NCI-H748 (cell line): ENCODE measurements at regions not wholly inside any gene's neighbourhood (a gene's known extent, or its start where the extent isn't known, plus 50 kb on each side); places are given as distances from the start of the nearest gene placed in this dataset.

Experiments used
- DNase-seq: peaks from one replicate; lab custom pipeline; 2025; ENCODE audit not compliant: unreplicated experiment; lab: John Stamatoyannopoulos, UW

DNA sequence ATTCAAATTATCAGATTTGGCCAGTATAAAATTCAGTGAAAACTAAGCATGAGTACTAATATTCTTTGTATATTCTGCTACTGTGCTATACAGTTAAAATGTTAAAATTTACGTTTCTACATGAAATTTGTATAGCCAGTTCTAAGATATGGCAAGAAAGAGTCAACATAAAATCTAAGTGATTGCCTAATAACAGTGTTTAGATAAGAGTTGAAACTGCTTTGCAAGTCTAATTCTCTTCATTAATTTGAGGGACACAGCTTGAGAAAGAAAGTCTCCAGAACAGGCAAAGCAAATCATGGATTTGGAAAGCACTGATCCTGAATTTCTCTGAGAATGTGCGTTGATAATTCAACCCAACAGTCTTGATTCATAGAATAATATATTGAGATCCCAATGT lies 630.9 kb upstream of the USP24 start:
- DNase-seq: no peak

DNA sequence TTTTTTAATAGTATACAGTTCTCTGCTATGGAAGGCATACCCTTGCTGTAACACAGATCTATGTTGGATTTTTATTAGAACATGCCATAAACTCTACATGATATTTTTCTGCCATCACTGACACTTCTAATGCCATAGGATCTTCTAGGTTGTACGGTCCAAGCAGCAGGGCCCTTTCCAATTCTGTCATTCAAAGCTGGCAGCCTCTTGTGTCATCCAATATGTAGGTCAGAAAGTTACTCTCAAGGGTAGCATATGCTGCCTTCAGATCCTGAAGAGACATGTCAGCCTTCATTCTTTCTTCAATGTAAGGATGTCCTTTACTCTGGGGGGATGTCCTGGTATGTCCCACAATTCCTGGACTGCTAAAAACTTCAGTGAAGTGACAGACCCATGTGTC lies 629.2 kb upstream of the USP24 start:
- no peak for DNase-seq

DNA sequence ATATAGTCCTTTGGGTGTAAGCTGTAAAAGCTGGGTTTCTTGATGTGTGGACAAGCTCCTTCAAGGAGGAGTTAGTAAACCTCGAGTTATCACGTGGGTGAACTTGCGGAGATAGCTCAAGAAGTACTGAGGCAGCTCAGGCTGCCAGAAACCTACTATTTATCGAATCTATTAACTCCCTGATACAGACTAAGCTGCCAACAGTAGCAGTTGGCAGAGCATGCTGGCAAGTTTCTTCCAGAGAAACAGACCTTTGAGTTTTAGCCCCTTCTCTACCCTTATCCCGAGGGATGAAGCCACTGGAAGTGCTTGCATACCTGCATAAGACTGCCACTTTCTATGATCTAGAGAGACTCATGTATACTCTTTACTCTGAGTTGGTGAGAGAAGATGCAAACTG lies 624.5 kb upstream of the USP24 start:
- DNase-seq: no peak

DNA sequence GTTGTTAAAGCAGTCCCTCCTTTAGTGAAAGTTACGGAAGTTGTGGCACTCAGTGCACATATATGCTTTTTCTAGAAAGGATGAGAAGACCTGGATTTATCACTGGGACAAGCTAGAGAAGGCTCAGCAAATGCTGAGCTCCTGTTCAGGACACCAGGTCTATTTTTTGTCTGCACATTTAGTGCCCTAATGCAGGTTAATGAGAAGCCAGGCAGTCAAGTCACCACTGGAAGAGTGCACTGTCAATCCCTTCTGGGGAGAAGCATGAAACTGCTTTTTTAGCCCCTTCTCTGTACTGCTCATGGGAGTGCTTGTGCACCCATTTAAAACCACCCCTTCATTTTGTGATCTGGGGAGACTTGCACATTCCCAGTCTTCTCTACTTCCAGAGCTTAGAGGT lies 624.1 kb upstream of the USP24 start:
- no peak for DNase-seq

DNA sequence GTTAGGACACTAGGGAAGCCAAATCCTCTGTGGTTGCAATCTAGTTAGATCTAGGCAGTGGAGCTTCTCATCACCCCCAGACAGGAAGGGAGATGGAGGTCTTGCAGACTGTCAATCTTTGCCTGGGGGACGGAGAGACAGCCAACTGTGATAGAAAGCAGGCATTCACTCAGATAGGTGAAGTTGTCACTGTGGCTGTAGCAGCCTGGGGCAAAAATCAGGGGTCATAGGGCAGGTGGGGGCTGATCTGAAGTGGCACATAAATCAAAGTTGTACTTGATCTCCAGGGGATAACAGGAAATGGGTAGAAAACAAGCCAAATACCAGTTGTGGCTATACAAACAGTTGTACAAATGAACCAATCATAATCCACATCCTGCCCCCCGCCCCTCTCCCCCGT lies 620.9 kb upstream of the USP24 start:
- peak; percentile 75 for DNase-seq

DNA sequence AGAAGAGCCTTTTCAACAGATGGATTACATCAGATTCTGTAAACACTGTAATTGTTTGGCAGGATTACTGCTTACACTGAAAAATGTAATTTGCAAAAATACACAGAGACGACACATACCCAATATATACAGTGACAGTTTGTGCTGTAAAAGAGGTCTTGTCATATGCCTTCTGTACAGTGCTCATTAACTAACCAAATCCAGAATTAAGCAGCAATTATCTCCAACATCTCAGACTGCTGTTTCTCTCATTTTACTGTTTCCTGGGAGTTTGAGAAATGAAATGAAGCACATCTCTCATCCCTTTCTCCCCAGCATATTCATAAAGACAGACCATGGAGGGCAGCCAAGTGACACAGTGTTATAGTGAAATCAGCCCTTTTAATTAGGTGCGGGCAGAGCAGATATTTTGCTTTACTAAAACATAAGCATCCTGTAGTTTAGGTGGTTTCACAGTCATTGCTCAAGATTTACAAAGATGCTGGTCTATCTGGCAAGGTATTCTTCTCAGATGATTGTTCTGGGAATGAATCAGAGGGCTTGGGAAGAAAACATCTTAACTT lies 618.4 kb upstream of the USP24 start:
- DNase-seq: no peak

DNA sequence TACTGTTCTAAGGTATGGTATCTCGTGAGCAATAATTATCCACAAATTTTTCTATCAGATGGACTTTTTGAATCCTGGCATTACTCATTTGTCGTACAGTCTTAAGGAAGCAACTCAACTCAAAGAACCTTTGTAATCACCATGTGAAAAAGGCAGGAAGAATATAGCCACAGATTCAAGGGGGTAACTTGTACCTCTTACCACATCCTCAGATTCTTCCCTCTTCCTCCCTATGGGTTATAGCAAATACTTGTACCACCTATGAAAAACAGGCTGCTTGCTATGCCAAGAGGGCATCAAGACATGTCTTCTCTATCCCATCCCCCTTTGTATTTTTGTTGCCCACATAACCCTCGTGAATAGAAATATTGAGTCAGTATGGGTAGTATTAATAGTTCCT lies 616.6 kb upstream of the USP24 start:
- DNase-seq: no peak

DNA sequence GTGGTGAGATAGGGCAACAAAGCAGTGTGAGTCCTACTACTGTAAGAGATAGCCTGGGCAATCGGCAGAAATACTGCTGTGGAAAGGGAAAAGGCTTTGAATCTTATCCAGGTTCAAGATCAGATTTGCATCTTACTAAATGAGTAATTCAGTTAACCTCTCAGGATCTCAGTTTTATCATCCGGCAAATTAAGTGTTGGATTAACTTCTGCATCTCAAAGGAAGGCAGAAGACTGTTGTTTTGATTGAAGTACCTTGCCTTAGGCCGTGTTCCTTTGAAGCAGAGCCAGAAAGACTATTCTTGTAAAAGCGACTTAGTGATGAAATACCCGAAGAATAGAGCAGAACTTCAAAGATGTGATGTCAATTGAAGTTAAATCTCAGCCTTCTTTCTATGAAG lies 612.9 kb upstream of the USP24 start:
- DNase-seq: no peak

DNA sequence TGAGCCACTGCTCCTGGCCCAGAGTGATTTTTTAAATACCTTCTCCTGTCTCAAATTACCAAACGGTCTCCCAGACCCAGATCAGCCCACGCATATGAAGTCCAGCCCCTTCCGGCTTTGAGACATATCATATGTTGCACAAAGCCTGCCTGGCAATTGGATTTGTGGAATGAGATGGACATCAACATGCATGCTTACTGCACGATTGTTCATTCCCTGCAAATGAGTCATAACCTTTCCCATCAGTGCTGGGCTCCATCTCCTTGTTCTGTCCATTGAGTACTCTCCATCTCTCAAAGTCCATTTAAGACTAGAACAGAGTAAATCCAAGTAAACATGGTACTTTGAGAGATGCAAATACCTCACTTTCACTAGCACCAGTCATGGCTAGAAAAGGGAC lies 612.2 kb upstream of the USP24 start:
- DNase-seq: no peak

DNA sequence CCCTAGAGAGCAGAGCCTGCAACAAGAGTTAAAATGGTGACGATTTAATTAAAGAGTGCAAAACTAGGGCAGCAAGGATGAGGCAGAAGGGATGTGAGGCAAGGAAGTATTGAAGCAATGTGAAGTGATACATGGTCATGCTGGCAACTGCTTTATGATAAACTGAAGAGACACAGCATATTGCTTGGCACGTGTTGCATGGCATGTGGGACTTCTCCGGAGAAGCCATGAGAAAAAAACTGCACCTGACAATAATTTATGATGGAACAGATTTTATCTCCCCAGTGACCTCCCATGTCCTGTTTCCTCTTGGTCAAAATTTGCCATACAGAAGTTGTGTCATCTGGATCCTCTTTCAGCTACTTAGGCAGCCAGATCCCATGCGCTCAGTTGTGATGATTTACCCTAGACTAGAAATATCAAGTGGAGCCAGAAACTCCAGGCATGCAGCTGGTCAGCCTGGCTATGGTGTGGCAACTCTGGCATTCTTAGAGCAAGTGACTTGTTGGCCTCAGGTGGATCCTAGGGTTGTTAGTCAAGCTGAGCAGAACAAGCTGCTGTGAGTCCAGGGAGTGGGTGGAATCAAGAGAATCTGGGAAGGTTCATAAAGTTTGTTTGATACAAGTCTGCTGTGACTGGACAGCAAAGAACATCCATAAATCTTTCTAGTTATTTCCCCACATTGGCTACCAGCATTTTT lies 611.4 kb upstream of the USP24 start:
- no peak for DNase-seq

- DNase-seq: no peak
These were observed 610.3 kb upstream of the USP24 start for GRCh38 chr1:55825461-55825860.

DNA sequence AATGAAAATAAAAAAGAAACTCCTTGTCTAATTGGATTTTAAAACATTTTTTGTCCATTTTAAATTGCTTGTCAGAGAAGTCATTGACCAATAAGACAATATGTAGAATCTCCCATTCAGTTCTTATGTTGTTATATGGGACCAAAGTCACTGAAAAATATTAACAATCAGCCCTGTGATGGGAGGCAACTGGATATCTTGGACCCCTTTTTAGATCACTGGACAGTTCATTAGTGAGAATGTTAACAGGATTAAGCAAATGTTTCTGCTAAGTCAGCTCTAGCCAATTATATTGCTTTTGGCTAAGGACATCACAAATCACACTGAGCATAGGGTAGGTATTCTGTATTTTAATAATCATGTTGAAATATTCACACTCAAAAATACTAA lies 609.1 kb upstream of the USP24 start:
- DNase-seq: no peak

DNA sequence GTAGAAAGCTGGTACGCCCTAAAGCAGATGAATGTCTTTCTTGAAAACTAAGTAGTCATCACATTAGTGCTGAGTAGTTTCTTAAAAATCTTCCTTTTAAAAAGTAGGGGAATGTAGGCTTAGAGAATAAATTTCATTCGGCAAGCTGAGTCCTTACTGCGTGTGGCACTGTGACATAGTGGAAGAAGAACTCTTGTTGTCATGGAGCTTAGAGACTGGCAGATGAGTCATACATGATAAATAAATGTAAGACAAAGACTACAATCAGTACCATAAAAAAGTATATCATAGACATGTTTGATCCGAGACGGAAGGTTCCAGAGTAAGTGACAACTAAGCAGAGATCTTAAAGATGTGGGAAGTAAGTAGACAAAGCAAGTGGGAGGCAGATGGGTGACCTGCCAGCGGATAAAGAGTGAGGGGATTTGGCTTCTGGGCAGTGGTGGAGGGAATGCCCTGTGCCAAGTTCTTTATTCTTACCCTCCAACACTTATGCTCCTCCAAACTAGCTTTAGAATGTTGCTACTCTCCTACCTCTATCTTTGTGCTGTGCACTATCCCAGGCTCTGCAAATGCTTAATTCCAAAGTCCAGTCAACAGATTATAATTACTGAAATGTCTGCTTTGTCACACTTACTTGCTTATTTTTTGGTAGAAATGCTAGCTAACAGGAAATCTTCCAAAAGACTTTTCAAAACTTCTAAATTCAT lies 608.5 kb upstream of the USP24 start:
- no peak for DNase-seq

DNA sequence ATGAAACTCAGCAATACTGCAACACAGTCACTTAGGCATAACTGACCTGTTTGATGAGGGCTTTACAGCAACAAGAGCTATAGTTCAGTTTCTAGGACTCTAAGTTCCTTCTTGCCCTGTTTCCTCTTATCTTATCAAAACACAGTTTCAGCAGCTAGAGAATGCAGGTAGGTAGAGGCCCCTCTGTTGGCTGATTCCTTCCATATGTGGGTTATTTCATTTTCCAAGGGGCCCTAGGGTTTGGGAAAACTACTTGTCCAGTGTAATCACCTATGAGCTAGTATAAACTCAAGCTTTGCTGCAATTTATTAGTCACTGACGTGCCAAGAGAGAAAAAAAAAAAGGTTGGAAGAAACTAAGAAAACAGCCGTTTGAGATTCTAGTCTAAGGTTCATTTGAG lies 607.7 kb upstream of the USP24 start:
- DNase-seq: no peak

DNA sequence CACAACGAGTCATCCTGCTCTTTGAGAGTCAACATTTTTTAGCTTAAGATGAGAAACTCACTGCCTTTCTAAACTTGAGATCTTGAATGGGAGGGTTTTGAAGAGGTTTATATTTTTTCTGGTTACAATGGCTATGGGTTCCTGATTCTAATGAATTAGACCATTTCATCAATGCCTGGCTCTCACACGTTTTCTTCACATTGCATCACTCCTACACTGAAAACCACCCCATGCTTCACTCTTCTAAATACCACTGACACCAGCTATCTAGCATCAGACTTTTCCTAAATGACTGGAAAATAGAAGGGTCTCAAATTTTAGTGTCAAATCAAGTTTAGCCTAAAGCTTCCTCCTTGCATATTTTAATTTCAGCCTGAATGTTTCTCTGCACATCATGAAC lies 606.1 kb upstream of the USP24 start:
- DNase-seq: no peak

- peak; percentile 99 for DNase-seq
These were observed 605.3 kb upstream of the USP24 start for GRCh38 chr1:55820501-55820900.

DNA sequence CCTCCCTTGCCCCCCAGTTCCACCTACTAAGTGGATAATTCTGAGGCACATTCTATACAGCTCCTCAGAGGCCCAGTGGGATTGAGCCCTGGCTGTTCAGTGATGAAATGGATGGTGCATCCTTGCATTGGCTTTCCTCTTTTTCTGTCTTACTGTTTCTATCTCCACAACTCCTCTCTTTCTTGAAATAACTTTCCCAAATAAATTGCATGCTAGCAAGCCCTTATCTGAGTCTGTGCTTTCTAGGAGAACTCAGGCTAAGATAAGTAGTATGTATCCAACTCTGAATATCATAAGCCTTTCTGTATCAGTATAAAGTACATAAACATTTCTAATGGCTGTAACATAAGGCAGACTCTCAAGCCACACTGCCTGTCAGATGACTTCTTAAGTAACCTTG lies 603.8 kb upstream of the USP24 start:
- DNase-seq: no peak

GRCh38 chr1:55816456-55817426 lies 601.6 kb upstream of the USP24 start:
- DNase-seq: no peak

- DNase-seq: no peak
These were observed 600.7 kb upstream of the USP24 start for GRCh38 chr1:55815745-55816455.

- DNase-seq: no peak
These were observed 599.8 kb upstream of the USP24 start for GRCh38 chr1:55814967-55815366.

- no peak for DNase-seq
These were observed 598.5 kb upstream of the USP24 start for GRCh38 chr1:55813618-55814017.
